Posterior vena cava (tissue), 2 donors: ENCODE measurements at regions not wholly inside any gene's neighbourhood (a gene's known extent, or its start where the extent isn't known, plus 50 kb on each side); places are given as distances from the start of the nearest gene placed in this dataset.
"Not testable (repeated sequence)": the region's sequence is repeated elsewhere in the genome, so short reads cannot be mapped to it uniquely, and the experiment has no call there.

Source experiments
- DNase-seq: peaks from one replicate; pipeline ENCODE4 v3.0.0-alpha.2; 2020; ENCODE audit warnings: low spot score
- intact Hi-C, 2 donors: fragments of 100-400 bp; cut with DNase I; formaldehyde crosslinking; loops; one replicate each; pipeline versions ENCODE4 v1.14.1 to v1.14.2; 2022 to 2023
- donor health status: DM: yes; HTN: yes; CAD: no.
- donor health status: DM: yes; HTN: yes; CAD: no.

DNA sequence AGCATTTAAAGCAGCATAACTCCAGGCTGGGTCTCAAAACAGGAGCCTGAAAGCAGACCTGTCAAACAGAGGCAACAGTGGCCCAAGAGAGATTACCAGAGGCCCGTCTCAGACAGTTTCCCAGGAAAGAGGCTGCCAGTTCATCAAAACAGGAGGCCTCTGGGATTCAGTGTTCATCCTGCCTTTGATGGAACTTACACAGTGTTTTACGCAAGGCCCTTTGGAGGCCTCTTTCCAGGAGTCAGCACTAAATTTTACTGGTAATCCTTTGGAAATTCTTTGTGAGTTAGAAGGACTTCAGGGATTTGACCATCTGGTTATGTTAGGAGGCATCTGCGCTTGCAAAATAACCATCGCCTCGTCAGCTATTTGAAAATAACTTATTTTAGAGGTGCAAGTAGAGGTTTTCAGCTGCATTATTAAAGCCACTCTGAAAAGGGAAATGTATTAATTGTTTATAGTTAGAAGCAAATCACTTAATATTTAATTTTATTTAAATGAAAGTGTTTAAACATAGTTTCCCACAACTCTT, 501.2 kb upstream of the COBL start:
- no peak for DNase-seq
- intact Hi-C loops: no loop called here

DNA sequence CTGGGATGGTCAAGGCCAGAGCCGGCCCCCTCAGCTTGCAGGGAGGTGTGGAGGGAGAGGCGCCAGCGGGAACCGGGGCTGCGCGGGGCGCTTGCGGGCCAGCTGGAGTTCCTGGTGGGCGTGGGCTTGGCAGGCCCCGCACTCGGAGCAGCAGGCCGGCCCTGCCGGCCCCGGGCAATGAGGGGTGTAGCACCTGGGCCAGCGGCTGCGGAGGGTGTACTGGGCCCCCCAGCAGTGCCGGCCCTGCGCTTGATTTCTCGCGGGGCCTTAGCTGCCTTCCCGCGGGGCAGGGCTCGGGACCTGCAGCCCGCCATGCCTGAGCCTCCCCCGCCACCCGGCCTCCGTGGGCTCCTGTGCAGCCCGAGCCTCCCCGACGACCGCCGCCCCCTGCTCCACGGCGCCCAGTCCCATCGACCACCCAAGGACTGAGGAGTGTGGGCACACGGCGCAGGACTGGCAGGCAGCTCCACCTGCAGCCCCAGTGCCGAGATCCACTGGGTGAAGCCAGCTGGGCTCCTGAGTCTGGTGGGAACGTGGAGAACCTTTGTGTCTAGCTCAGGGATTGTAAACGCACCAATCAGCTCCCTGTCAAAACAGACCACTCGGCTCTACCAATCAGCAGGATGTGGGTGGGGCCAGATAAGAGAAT, 489.3 kb upstream of the COBL start:
- DNase-seq, intact Hi-C loops: not testable (repeated sequence)

DNA sequence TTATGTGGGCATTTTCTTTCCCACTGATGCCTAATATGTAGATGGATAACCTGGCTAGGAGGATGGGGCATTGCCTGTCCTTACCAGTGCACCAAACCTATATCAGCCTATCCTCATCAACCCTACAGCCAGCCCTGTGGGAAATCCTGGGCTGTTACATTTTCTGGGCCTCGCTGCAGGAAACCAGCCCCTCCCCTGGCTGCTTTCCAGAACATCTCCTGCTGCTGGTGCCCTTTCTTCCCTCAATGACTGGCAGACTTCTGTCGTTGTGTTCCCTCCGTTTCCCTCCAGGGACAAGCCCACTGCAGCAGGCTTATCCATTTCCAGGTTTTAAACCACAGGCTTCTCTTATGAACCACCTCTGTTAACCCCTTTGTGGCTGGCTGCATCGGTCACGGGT, 486.1 kb upstream of the COBL start:
- intact Hi-C loops: no loop called here
- DNase-seq: no peak

DNA sequence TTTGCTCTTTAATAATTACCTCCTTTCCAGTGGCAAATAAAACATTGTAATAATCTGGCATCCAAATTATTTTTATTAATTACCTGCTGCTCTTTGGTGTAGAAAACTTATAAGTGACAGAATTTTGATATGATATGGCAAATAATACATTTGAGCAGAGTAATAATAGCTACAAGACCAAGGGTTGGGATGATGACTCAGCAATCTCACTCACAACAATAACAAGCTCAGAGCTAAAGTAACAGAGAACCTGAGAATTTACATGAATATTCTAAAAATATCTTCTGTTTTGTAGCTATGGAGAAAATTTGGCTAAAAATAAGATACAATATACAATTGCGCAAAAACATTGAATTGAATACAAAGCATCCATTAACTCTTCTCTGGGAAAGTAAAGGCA, 480.8 kb upstream of the COBL start:
- no peak for DNase-seq
- intact Hi-C loops: no loop called here

DNA sequence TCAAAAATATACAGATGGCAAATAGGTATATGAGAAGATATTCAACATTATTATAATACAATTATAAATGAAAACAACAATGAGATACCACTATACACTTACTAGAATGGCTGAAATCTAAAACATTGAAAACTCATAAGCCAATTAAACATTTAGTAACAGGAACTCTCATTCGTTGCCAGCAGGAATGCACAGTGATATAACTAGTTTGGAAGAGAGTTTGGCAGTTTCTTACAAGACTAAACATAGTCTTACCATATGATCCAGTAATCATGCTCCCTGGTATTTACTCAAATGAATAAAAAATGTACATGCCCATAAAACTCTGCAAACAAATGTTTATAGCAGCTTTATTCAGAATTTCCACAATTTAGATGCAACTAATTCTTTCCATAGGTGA, 476.2 kb upstream of the COBL start:
- intact Hi-C loops: no loop called here
- DNase-seq: no peak

DNA sequence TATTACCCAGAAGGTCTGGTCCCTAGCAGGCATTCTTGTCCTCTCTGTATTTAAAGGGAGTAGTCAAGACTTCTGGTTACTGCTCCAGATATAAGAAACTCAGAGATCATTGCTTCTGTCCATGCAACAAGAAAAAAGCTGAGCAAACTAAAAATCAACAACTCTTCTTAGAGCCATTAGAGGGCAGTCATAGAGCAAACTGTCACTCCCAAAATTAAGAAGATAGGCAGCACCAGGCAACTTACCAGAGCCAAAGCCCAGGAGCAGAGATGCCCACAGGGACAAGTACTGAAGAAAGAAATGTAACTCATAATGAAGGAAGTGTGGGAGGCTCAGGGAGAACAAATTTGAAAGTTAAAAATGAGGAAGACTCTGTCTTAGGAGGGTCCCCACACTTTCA, 472.9 kb upstream of the COBL start:
- intact Hi-C loops: no loop called here

DNA sequence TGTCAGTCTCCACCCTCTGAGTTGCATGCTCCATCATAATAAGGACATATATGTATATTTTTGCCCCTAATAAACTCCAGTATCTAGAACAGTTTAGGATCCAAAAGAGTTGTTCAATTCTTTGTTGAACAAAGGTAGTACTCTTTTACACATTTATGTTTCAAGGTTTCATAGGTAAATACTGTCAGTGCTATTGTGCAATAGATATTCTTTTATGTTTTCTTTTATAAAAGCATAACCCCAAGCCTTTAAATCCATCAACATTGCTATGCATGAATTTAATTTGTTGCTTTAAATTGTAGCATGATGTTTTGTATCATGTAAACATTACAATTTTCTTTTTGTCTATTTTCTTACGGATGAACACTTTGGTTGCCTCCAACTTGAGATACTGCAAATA, 469.7 kb upstream of the COBL start:
- no peak for DNase-seq
- intact Hi-C loops: no loop called here

More for the DNA sequence above, 472.9 kb upstream of the COBL start:
- no peak for DNase-seq

DNA sequence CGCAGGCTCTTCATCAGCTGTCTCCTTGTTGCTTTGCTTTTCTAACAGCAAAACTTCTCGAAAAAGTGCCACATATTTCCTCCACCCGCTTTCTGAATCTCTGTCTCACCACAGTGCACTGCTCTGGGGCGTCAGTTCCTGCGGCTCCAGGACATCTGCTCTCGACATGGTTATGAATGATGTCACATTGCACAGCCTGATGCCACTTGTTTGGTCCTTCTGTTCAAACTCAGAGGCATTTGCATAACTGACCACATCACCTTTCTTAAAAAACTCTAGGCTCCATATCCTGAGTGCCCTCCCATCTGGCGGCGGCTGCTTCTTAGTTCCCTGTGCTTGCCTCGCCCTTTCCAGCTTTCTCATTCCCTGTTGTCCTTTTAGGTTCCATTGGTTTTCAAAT, 469.3 kb upstream of the COBL start:
- intact Hi-C loops: no loop called here
- no peak for DNase-seq

DNA sequence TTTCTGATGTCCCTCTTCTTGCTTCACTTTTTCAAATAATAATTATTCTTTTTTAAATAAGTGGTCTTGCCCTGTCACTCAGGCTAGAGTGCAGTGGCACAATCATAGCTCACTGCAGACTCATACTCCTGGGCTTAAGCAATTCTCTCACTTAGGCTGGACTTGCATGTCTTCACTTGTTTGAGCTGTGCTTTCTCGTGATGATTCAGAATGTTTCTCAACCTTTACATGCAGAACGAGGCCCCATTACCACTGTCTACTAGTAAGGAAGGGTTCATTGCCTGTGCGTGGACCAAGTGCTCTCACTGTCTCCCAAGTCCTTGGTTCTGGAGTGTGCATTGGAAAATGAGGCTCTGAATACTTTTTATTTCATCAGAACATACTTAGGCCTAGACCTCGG, 468.6 kb upstream of the COBL start:
- intact Hi-C loops: no loop called here
- no peak for DNase-seq

DNA sequence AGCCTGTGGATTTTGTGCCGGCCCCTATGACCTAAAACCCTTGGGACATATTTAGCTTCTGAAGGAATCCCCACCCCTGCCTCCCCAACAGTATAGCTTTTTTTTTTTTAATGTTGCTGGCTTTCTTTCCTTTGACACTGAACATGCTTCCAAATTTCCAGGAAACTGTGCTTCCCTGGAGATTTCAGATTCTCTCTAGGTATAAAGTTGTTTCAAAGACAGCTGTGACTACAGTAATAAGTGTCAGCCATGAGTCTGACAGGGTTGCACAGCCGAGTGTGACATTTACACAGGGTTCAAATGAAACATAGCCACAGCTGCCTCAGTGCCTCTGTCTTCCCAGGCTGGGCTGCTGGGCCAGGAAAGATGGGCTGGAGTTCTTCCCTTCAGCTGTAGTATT, 466.6 kb upstream of the COBL start:
- no peak for DNase-seq
- intact Hi-C loops: no loop called here

DNA sequence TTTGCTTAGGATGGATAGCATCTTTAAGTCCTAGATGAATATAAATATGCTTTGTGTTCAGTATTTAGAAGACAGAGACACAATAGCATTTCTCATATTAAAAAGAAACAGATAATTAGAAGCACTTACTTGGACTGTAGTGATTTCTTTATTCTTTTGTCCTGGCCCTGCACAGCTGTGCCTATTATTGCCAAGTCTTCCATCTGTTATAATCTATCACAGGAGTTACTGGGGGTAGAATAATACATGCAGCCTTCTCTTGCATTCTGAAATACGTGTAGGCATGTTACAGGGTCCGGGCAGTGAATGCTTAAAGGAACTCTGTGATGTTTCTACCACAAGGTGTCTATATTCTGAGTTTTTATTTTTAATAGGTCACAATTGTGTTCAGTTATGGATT, 461.5 kb upstream of the COBL start:
- intact Hi-C loops: no loop called here

DNA sequence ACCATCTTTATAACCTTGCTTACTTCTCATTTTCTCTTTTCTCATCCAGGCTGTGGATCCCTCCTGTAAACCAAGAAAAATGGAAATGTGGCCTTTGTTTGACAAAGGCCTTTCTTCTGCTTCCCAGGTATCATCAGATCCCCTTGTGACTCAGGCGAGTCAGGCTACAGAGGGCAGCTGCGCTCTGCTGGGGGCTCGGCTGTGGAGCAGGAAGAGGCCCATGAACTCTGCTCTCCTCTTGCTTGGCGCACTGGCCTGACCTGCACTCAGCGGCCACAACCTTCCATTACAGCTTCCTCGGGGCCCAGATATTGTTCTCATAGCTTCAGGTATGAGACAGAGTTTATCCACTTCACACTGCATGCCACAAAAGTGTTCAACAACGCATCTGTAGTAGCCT, 457.6 kb upstream of the COBL start:
- intact Hi-C loops: no loop called here
- no peak for DNase-seq

More for the DNA sequence above, 461.5 kb upstream of the COBL start:
- no peak for DNase-seq

DNA sequence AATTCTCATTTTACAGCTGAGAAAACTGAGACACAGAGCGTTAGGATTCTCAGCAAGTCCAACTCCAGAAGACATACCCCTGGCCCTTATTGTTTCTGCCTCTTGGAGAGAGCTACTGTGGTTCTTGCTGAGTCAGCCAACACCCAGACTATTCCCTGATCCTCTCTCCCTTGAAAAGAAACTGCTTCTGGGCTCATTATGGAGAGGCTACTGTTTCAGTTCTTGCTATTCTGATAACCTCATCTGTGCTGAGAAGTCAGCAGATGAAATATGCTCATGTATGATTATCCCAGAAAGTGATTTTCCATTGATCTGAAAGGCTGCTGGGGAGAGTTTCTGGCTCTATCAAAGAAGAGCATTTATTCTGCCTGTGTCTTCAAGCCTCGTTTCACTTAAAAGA, 455.6 kb upstream of the COBL start:
- intact Hi-C loops: no loop called here
- DNase-seq: no peak

DNA sequence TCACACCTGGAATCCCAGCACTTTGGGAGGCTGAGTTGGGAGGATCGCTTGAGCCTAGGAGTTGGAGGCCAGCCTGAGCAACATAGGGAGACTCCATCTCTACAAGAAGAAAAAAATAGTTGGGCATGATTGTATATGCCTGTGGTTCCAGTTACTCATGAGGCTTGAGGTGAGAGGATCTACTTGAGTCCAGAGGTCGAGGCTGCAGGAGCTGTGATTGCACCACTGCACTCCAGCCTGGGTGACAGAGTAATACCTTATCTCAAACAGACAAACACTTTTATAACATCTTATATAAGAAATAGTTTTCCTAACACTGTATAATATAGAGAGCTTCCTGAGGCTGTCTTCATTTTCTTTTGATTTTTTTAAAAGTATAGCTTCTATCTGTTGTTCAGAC, 448.4 kb upstream of the COBL start:
- DNase-seq: no peak
- intact Hi-C loops: no loop called here

DNA sequence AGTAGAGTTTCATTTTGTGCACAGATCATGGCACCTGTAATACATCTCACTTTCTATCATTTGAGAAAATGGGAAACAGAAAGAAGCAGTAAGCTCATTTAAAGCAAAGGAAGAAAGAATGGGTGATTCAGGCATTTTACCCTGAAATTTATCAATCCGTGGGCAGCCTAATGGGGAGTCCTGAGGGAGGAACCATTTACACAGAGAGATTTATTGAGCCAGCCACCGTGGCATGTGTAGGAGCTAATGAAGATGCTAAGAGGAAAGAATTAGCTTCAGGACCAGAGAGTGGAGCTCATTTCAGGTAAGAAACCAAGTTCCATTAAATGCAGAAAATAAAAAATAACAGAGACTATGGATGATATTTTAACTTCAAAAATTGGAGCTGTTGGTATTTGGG, 443.4 kb upstream of the COBL start:
- intact Hi-C loops: no loop called here
- no peak for DNase-seq

DNA sequence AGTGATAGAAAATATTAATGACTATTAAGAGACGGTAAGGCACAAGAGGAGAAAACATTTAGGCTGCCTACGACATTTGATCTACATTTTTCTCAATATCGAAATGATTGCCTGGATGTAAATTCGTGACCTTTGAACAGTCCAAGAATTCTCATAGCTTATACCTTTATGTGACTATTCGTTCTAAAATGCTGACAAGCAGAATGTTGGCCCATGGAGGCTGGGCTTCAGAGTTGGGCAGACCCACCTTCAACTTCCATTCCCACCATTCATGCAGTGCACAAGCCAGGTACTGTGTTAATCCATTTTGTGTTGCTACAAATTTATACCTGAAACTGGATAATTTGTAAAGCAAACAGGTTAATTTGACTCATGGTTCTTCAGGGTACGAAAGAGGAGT, 441.4 kb upstream of the COBL start:
- intact Hi-C loops: no loop called here
- no peak for DNase-seq

DNA sequence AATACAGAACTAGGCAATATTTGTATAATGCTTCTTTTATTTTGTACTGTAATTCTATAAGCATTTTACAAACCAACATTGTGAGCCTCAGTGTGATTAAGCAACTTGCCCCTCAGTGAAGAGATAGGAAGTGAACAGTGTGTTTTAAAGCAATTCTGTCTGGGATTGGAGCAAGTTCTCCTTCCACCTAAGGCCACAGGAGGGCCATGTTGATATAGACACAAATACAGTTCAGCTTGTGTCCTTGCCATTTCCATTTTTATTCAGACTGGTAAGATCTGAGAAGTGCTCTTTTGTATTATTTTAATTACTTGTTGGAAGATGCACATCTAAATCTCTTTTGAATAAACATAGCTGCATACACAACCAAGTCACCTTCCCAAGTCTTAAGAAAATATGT, 416.3 kb upstream of the COBL start:
- no peak for DNase-seq
- intact Hi-C loops: loop anchor here in 1 of 2 donors (5.0 kb wide), 1 partner anchor 311 kb away; no protein-coding TSS in a partner anchor

DNA sequence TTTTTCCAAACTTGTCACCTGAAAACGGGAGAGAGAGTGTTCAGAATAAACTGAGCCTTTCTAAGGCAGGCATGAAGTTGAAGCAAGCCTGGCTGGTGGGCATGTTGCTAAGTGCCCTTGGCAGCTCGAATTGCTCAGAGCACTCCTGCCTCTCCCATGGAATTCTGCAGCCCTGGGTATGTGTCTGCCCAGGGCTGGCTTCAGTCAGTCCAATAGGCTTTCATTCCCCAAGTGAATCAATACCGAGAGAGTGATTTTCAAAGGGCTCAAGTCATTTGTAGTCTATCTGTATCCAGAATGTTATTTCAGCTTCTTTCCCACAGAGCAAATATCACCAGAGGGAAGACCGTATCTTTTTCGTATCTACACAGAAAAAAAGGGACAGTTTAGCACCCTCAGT, 415.5 kb upstream of the COBL start:
- intact Hi-C loops: loop anchor here in 1 of 2 donors (5.0 kb wide), 1 partner anchor 310 kb away; no protein-coding TSS in a partner anchor
- no peak for DNase-seq

DNA sequence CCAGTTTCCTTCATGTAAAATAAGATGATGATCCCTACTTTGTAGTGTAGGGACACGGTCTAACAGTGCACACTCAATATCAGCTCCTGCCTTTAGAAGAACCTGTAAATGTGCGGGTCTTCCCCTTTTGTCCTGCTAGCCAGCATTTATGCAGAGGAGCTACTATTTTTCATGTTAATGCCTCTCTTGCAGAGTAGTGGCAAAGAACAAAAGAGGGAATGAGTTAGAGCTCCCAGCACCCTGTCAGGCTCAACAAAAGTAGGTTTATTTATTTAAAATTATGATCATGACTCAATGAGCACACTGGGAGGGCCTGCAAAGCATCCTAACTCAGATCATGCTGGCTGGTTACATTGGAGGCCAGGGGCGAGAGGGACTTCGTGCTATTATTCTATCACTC, 414.5 kb upstream of the COBL start:
- intact Hi-C loops: loop anchor here in 1 of 2 donors (5.0 kb wide), 1 partner anchor 309 kb away; no protein-coding TSS in a partner anchor
- DNase-seq: no peak

DNA sequence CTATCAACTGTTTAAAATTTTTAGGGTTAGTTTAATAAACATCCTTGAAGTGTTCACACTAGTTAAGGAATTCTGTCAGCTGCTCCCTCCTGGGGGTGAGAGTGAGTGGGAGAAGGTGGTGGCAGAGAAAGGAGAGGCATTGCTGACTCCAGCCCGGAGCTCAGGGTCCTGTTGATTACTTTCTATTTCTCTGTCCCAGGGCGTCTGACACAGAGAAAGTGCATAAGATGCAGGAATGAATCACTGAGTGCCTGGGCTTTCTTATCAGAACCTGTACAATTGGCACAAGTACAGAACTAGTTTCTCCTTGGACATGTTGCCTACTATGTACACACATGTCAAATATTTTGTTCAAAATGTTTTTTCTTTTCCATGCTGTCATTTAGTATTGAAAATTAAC, 410.8 kb upstream of the COBL start:
- intact Hi-C loops: no loop called here
- no peak for DNase-seq

DNA sequence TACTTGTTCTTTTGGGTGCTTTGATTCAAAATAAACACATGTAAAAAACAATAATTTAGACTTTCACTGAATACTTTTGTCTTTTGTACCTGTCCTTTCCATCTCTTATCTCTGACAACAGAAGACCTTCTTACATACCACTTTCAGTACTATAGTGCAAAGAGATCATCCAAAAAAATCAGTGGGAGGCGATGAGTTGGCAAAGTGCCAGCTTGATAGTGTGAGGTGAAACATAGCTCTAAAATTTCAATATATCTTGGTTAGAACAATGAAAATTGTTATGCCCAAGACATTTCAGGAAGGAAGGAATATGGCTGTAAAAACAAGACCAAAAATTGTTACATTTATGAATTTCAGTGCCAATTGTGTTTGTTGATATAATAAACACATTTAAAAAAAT, 390.2 kb upstream of the COBL start:
- intact Hi-C loops: no loop called here
- no peak for DNase-seq

DNA sequence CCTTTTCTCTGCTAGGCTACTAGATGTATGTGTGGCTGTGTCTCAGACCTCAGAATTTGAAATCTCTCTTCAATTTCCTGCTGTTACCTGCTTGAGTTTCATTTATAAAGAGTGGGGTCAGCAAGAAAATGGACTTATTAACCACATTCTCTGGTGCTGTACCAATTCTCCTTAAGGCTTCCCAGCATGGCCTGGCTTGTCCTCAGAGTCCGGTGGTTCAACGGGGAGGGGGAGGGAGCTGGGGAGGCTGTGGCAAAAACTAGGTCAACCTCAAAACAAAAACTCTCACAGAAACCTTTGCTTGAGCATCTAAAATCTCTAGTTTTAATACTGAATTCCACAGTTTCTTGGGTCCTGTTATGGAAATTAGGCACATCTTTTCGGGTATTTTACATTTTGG, 389.1 kb upstream of the COBL start:
- intact Hi-C loops: no loop called here

More for the DNA sequence above, 389.1 kb upstream of the COBL start:
- no peak for DNase-seq
